HEK293T (cell line): ENCODE measurements at regions not wholly inside any gene's neighbourhood (a gene's known extent, or its start where the extent isn't known, plus 50 kb on each side); places are given as distances from the start of the nearest gene placed in this dataset.

Experiments used
- CTCF ChIA-PET: fragments of 350-600 bp; formaldehyde crosslinking; extraction: SDS; loops from one replicate; lab custom pipeline; 2021; ENCODE audit warnings: antibody characterized with exemption, inconsistent platforms; lab: Yijun Ruan, JAX
- POLR2A ChIA-PET: fragments of 350-600 bp; formaldehyde crosslinking; extraction: SDS; loops from one replicate; lab custom pipeline; 2020; ENCODE audit warnings: antibody characterized with exemption, inconsistent platforms; lab: Yijun Ruan, JAX
- DNase-seq: peaks from one replicate; pipeline ENCODE4 v3.0.0; 2012; ENCODE audit warnings: mixed read lengths; ENCODE audit errors: extremely low spot score
- ARNT ChIP-seq: fragments of 450-650 bp; IDR thresholded peaks from 2 replicates; pipeline ENCODE4 v1.6.1; 2017; ENCODE audit warnings: mild to moderate bottlenecking
- BHLHE40 ChIP-seq: fragments of 450-650 bp; IDR thresholded peaks from 2 replicates; pipeline ENCODE4 v1.6.1; 2016; ENCODE audit warnings: mild to moderate bottlenecking, moderate library complexity, borderline replicate concordance
- CTBP1 ChIP-seq: fragments of 450-650 bp; IDR thresholded peaks from 2 replicates; pipeline ENCODE4 v1.6.1; 2016; ENCODE audit warnings: borderline replicate concordance
- ELF4 ChIP-seq: fragments of 450-650 bp; IDR thresholded peaks from 2 replicates; pipeline ENCODE4 v1.6.1; 2017; ENCODE audit warnings: antibody characterized with exemption
- FOXA1 ChIP-seq: fragments of 450-650 bp; IDR thresholded peaks from 2 replicates; pipeline ENCODE4 v1.6.1; 2016; ENCODE audit warnings: mild to moderate bottlenecking
- FOXK2 ChIP-seq: fragments of 450-650 bp; IDR thresholded peaks from 2 replicates; pipeline ENCODE4 v1.6.1; 2016; ENCODE audit warnings: mild to moderate bottlenecking
- FOXM1 ChIP-seq: fragments of 450-650 bp; IDR thresholded peaks from 2 replicates; pipeline ENCODE4 v1.6.1; 2017; ENCODE audit warnings: mild to moderate bottlenecking, borderline replicate concordance
- HDGF ChIP-seq: fragments of 450-650 bp; IDR thresholded peaks from 2 replicates; pipeline ENCODE4 v1.6.1; 2017; ENCODE audit warnings: antibody characterized with exemption, borderline replicate concordance
- L3MBTL2 ChIP-seq: fragments of 450-650 bp; conservative IDR thresholded peaks from 2 replicates; pipeline ENCODE4 v1.6.1; 2016; ENCODE audit warnings: mild to moderate bottlenecking
- LEF1 ChIP-seq: fragments of 450-650 bp; IDR thresholded peaks from 2 replicates; pipeline ENCODE4 v1.6.1; 2017; ENCODE audit warnings: mild to moderate bottlenecking, borderline replicate concordance
- NFRKB ChIP-seq: fragments of 450-650 bp; IDR thresholded peaks from 2 replicates; pipeline ENCODE4 v1.6.1; 2016; ENCODE audit warnings: mild to moderate bottlenecking, moderate library complexity
- SP1 ChIP-seq: fragments of 450-650 bp; IDR thresholded peaks from 2 replicates; pipeline ENCODE4 v1.6.1; 2017
- SUZ12 ChIP-seq: fragments of 450-650 bp; IDR thresholded peaks from 2 replicates; pipeline ENCODE4 v1.6.1; 2016; ENCODE audit warnings: mild to moderate bottlenecking
- TARDBP ChIP-seq: fragments of 450-650 bp; IDR thresholded peaks from 2 replicates; pipeline ENCODE4 v1.6.1; 2016
- ZNF384 ChIP-seq: fragments of 450-650 bp; IDR thresholded peaks from 2 replicates; pipeline ENCODE4 v1.6.1; 2016
- TF ChIP-seq, protein P1 (sequence below): fragments of 450-650 bp; IDR thresholded peaks from 2 replicates; pipeline ENCODE4 v1.6.1; 2016

DNA sequence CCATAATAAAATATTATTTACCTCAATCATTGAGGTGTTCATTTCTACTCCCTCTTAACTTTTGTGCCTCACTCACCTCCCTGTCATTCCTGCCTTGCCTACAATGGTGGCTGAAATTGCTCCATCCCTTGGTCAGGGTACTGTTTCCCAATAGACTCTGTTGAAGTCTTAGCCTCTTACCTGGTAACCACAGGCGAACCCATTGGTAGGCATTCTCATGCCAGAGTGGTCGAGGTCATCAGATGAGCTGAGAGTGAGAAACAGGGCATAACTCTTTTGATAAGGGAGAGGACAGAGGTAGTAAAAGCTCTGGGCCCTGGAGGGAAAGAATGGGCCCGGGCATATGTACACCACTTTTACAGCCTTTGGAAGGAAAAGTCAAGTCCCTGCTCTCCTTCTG, 265.6 kb downstream of the ARRDC4 start:
- POLR2A ChIA-PET: no interaction called here
- no peak for TF ChIP-seq HDGF
- TF ChIP-seq LEF1: no peak
- no peak for TF ChIP-seq TARDBP
- no peak for TF ChIP-seq ZNF384

DNA sequence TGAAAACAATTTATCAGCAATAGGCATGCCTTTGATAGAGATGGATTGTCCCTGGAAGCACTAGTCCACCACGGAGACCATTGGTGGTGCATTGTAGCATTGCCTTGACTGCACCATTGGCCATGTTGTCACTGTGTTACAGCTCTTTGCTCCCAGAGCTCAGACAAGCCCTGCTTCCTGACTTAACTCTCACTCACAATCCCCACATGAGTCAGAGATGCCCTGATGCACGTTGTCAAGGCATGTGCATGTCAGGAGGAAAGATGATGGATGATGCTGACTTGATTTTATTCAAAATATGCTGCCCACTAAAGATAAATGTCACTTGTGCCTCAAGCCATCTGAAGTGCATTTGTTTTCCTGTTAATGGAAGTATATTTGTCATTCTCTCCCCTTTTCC, 266.1 kb downstream of the ARRDC4 start:
- TF ChIP-seq ELF4 (no peak), L3MBTL2 (no peak), NFRKB (no peak), ZNF384 (no peak), SP1 (no peak), ARNT (no peak), TARDBP (no peak), HDGF (no peak), FOXA1 (no peak), SUZ12 (no peak), FOXK2 (no peak), FOXM1 (no peak), BHLHE40 (no peak), CTBP1 (no peak), LEF1 (no peak)
- TF ChIP-seq, protein P1, sequence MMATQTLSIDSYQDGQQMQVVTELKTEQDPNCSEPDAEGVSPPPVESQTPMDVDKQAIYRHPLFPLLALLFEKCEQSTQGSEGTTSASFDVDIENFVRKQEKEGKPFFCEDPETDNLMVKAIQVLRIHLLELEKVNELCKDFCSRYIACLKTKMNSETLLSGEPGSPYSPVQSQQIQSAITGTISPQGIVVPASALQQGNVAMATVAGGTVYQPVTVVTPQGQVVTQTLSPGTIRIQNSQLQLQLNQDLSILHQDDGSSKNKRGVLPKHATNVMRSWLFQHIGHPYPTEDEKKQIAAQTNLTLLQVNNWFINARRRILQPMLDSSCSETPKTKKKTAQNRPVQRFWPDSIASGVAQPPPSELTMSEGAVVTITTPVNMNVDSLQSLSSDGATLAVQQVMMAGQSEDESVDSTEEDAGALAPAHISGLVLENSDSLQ: no peak
- ChIA-PET POLR2A (no interaction called here), CTCF (no interaction called here)
- DNase-seq: no peak

More for the DNA sequence above, 265.6 kb downstream of the ARRDC4 start:
- CTCF ChIA-PET: interaction anchor here (0.6 kb wide), 1 partner anchor 199 kb away, joined by 3 read pairs; no protein-coding TSS in a partner anchor
- DNase-seq: no peak

DNA sequence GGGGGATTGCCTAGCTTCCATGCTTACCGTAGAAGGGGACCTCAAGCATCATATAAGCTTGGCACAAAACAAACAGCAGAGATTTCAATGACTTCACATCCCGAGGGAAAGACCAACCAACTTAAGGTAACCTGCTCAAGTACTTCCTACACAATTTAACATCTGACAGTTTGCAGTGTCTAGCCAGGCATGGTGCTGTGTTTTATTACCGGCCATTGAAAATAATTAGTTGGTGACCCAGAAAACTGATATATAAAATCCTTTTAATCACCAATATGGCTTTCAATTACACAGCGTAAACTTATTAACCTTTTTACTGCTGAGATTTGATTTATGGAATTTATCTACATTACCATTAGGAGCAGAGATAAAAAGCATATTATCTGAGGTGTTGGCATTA, 268.3 kb downstream of the ARRDC4 start:
- no peak for TF ChIP-seq LEF1
- TF ChIP-seq TARDBP: no peak
- TF ChIP-seq BHLHE40: no peak
- TF ChIP-seq ARNT: no peak
- TF ChIP-seq, protein P1: no peak
- TF ChIP-seq CTBP1: no peak
- no peak for TF ChIP-seq FOXM1
- no peak for TF ChIP-seq L3MBTL2
- no peak for TF ChIP-seq ZNF384
- TF ChIP-seq SP1: no peak
- TF ChIP-seq FOXA1: no peak
- no peak for TF ChIP-seq HDGF
- no peak for TF ChIP-seq FOXK2
- TF ChIP-seq SUZ12: no peak
- no peak for TF ChIP-seq ELF4
- TF ChIP-seq NFRKB: no peak
- DNase-seq: no peak
- ChIA-PET POLR2A (no interaction called here), CTCF (no interaction called here)

DNA sequence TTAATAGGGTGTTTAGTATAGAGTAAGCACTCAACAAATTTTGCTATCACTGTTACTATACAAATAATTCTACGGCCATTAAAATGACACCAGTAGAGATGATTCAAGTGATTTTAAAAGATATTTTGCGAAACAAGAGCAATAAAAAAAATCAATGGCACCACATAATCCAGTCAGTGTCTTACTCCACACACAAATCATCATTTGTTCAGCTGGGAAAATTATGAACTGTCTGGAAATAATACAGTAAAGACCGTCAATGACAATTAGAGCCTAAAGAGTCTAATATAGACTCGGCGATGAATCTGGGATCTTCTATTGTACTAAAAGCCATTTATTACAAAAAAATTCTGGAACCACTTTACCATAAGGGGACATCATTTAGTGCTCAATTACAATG, 270.5 kb downstream of the ARRDC4 start:
- ChIA-PET CTCF (no interaction called here), POLR2A (no interaction called here)
- no peak for DNase-seq
- TF ChIP-seq SUZ12: no peak
- no peak for TF ChIP-seq SP1
- TF ChIP-seq LEF1: no peak
- TF ChIP-seq CTBP1: no peak
- no peak for TF ChIP-seq ZNF384
- TF ChIP-seq NFRKB: no peak
- no peak for TF ChIP-seq TARDBP

DNA sequence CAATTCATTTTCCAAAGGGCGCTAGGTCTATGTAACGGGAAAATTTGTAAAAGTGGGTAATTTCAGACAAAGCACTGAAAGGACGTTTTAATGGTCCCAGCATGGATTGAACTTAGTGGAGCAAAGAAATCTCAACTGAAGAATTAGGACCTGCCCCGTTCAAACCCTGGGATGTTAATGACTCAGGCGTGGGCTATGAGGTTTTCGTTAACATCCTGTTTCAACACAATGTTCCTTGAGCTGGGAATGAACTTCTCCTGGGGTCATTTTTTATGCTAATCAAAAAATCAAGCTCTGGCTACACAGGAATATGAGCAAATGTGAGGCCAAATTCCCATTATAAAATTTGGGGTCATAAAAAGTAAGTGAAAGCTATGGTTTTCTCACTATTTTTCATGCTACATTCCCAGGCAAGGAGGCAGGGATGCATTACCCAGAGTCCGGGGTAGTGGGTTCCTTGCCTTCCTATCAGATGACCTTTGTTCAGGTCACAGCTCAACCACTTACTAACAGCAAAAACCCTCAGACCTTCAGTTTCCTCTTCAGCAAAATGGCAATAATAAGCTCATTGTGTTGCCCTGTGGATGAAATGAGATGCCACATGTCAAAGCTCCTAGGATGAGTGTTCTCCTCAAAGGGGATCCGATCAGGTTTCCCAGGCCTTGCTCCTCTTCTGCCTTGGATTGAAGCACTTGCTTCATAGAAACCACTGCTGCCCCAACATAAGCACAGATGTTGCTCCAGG, 271.4 kb downstream of the ARRDC4 start:
- POLR2A ChIA-PET: no interaction called here
- no peak for TF ChIP-seq ARNT
- TF ChIP-seq FOXA1: no peak
- TF ChIP-seq TARDBP: no peak
- no peak for TF ChIP-seq ZNF384
- no peak for TF ChIP-seq LEF1
- TF ChIP-seq, protein P1: no peak
- no peak for TF ChIP-seq SUZ12
- TF ChIP-seq SP1: no peak
- TF ChIP-seq L3MBTL2: no peak
- no peak for TF ChIP-seq NFRKB
- no peak for TF ChIP-seq HDGF
- TF ChIP-seq CTBP1: no peak
- TF ChIP-seq BHLHE40: no peak
- TF ChIP-seq FOXM1: no peak
- no peak for TF ChIP-seq FOXK2
- no peak for TF ChIP-seq ELF4
- no peak for DNase-seq
- CTCF ChIA-PET: no interaction called here

DNA sequence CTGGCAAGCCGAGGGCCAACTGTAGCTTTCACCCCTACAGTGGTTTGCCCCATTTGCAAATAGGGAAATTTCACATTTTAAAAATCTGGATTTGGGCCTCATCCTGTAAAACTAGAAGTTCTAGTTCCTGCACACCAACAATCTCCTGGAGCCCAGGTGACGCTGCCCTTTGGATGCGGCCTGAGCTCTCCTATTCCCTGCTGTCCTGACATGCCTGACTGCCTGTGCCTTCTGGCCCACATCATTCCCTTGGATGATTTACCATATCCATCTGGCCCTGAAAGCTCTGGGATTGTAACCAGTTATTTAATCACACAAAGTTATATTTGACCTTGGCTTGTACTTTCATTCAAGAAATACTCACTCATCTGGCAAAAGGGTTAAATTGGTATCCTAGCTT, 272.3 kb downstream of the ARRDC4 start:
- DNase-seq: no peak
- POLR2A ChIA-PET: no interaction called here
- CTCF ChIA-PET: no interaction called here
- no peak for TF ChIP-seq TARDBP
- no peak for TF ChIP-seq HDGF
- no peak for TF ChIP-seq L3MBTL2
- no peak for TF ChIP-seq SP1
- no peak for TF ChIP-seq BHLHE40
- no peak for TF ChIP-seq ZNF384
- TF ChIP-seq FOXK2: no peak
- no peak for TF ChIP-seq SUZ12
- TF ChIP-seq ELF4: no peak
- TF ChIP-seq, protein P1: no peak
